ENCODE measurements at regions not wholly inside any gene's neighbourhood (a gene's known extent, or its start where the extent isn't known, plus 50 kb on each side); places are given as distances from the start of the nearest gene placed in this dataset.

DNA sequence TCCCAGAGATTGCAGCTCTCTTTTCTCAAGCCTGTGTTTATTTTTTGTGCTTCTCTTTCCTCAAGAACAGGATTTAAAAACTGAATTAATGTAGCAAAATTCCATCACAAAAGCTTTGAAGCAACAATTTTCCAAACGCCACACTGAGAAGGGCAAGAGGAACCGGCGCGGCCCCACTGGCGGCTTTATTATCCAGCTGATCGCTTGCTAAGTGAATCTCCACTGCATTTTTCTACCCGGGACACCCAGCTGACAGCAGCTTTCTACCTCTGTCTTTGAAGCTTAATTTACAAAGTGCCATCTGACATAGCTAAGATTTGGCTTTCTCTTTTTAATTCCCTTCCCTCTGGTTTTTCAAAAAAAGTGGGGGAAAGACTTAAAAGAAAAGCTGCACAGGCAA lies 369.3 kb upstream of the C1orf174 start:
- Histone ChIP-seq H3K36me3 (no peaks in the 10 kb centered on the region), H3K4me3 (no peak overlapping the region), H3K9me3 (replicated peaks) (no peaks in the 10 kb centered on the region), H3K27me3 (ENCODE audit: low read depth) (peaks cover 85% of the 10 kb centered on the region), H3K4me1 (no peaks in the 10 kb centered on the region), H3K27ac (replicated peaks) (no peak overlapping the region)
- intact Hi-C loops (cut with micrococcal nuclease), result no loop called here
- TF ChIP-seq, protein P1, sequence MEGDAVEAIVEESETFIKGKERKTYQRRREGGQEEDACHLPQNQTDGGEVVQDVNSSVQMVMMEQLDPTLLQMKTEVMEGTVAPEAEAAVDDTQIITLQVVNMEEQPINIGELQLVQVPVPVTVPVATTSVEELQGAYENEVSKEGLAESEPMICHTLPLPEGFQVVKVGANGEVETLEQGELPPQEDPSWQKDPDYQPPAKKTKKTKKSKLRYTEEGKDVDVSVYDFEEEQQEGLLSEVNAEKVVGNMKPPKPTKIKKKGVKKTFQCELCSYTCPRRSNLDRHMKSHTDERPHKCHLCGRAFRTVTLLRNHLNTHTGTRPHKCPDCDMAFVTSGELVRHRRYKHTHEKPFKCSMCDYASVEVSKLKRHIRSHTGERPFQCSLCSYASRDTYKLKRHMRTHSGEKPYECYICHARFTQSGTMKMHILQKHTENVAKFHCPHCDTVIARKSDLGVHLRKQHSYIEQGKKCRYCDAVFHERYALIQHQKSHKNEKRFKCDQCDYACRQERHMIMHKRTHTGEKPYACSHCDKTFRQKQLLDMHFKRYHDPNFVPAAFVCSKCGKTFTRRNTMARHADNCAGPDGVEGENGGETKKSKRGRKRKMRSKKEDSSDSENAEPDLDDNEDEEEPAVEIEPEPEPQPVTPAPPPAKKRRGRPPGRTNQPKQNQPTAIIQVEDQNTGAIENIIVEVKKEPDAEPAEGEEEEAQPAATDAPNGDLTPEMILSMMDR (IDR thresholded peaks at IDR 0.05; ENCODE audit: borderline replicate concordance), result no peak
- no peak for DNase-seq

DNA sequence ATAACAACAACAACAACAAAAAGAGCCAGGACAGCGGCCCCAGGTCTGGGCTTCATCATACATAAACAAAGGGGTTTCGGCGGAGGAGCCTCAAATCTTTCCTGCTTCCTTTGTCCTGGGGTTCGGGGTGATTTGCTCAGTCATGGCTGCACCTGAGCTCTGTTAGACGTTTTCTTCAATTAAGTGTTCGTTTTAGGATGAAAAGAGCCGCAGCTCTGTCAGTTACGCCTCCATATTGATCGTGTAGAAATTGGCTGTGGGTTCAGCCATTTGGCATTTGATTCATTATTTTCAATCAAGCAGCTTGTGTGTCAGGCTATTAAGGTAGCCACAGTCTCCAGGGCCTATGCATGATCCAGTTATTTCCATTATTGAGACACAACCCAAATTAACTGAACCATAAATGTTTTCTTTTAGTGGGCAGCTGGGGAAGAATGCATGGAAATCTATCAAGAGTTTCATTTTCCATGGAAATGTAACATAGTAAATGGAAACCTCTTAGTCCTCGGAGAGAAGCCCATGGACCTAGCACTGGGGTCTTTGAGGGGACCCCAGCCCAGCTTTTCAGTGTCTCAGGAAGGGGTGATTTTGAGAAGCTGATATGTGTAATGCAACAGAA lies 370.0 kb upstream of the C1orf174 start:
- Histone ChIP-seq H3K27ac (replicated peaks) (no peak overlapping the region), H3K9me3 (replicated peaks) (peaks cover 3% of the 10 kb centered on the region), H3K27me3 (ENCODE audit: low read depth) (peaks cover 85% of the 10 kb centered on the region), H3K36me3 (no peaks in the 10 kb centered on the region), H3K4me3 (no peak overlapping the region), H3K4me1 (no peaks in the 10 kb centered on the region)
- intact Hi-C loops (cut with micrococcal nuclease), result no loop called here
- DNase-seq, result no peak
- TF ChIP-seq, protein P1 (IDR thresholded peaks at IDR 0.05; ENCODE audit: borderline replicate concordance), result no peak

DNA sequence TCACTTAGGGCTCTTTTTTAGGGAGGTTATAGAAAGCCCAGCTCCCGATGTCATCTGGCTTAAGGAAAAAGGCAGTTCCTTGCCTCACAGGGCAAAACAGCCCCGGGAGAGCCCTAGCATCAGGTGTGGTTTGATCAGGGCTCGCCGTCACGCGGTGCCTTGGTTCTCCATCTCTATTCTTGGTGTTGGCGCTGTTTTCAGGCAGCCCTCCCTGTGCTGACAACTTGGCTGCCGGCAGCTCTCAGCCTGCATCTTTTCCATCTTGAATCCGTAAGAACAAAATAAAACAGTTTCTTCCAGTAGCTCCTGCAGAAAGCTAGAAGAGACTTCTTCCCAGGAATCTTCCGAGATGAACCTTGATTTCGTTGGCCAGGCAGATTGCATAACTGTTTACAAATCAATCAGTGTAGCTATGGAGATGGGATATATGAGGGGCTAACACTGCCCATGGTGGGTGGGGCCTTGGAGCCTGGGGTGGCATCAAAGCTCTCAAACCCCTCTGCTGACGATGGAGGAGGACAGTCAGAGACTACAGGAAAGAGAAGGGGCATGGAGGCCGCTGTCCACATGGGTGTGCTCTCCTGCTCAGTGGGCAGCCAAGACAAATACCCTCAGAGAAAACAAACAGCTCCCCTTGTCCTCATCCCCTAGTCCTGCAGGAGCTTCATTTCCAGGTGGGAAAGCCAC lies 370.7 kb upstream of the C1orf174 start:
- intact Hi-C loops (cut with micrococcal nuclease), result no loop called here
- H3K36me3 ChIP-seq, result no peaks in the 10 kb centered on the region
- no peak overlapping the region for H3K4me3 ChIP-seq
- peaks cover 88% of the 10 kb centered on the region for H3K27me3 ChIP-seq (ENCODE audit: low read depth)
- H3K4me1 ChIP-seq, result no peaks in the 10 kb centered on the region
- TF ChIP-seq, protein P1 (IDR thresholded peaks at IDR 0.05; ENCODE audit: borderline replicate concordance), result no peak
- DNase-seq, result no peak
- H3K9me3 ChIP-seq (replicated peaks), result peaks cover 10% of the 10 kb centered on the region
- H3K27ac ChIP-seq (replicated peaks), result no peak overlapping the region

DNA sequence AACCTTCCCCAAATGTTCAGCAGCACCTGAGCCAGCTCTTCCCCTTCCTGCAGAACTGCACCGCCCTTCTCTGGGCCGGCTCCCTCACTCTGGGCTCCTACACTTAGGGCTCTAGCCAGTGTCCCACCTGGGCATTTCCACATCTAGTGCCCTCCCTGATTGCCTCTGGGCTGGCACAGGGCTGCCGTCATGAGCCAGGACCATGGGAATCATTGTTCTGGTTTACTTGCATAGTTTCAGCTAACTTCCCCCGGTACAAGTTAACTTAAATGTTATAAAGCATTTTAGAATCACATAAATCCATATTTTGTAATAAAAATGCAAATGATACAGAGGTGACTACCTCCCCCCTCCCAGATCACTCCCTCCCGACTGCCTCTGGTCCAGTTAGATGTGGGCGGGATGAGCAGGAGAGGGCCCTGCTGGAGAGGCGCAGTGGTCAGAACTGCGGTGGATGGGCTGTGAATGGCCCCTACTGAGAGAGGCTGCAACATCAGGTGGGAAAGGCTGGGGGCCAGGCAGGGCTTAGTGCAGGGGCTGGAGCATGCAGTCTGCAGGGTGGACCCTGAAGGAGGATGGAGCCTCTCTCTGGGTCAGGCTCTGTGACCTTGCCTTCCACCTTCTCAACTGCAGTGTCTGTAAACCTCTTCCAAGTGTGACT lies 371.4 kb upstream of the C1orf174 start:
- Histone ChIP-seq H3K4me3 (no peak overlapping the region), H3K36me3 (no peaks in the 10 kb centered on the region), H3K9me3 (replicated peaks) (peaks cover 10% of the 10 kb centered on the region), H3K27me3 (ENCODE audit: low read depth) (peaks cover 88% of the 10 kb centered on the region), H3K27ac (replicated peaks) (no peak overlapping the region), H3K4me1 (no peaks in the 10 kb centered on the region)
- intact Hi-C loops (cut with micrococcal nuclease), result no loop called here
- TF ChIP-seq, protein P1 (IDR thresholded peaks at IDR 0.05; ENCODE audit: borderline replicate concordance), result no peak
- DNase-seq, result no peak

DNA sequence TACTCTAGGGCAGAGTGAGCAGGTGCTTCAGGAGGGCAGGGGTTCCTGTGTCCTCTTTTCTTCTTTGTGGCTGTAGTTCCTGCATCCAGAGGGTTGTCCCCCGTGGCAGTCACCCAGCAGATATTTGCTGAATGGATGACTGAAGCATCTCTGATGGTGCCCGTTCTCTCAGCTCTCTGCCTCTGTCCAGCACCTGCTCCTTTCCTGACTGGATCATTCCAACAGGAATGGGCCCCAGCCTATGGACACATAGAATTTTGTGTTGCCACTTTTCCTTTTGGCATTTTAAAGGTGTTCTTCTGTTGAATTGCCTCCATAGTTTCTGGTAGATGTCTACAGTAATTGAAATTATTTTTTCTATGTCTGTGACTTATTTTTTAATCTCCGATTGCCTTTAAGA lies 372.5 kb upstream of the C1orf174 start:
- TF ChIP-seq, protein P1 (IDR thresholded peaks at IDR 0.05; ENCODE audit: borderline replicate concordance), result no peak
- H3K4me1 ChIP-seq, result no peaks in the 10 kb centered on the region
- H3K36me3 ChIP-seq, result no peaks in the 10 kb centered on the region
- peaks cover 18% of the 10 kb centered on the region for H3K9me3 ChIP-seq (replicated peaks)
- intact Hi-C loops (cut with micrococcal nuclease), result no loop called here
- peaks cover 84% of the 10 kb centered on the region for H3K27me3 ChIP-seq (ENCODE audit: low read depth)
- no peak overlapping the region for H3K27ac ChIP-seq (replicated peaks)
- DNase-seq, result no peak
- H3K4me3 ChIP-seq, result no peak overlapping the region

Measured in left ventricle myocardium inferior (tissue), 1 donor.